Osteoblast (primary cell): ENCODE measurements at regions not wholly inside any gene's neighbourhood (a gene's known extent, or its start where the extent isn't known, plus 50 kb on each side); places are given as distances from the start of the nearest gene placed in this dataset.

ENCODE experiments used
- DNase-seq: peaks from one replicate; pipeline ENCODE4 v3.0.0; 2011; ENCODE audit warnings: low spot score, mixed read lengths; ENCODE audit not compliant: insufficient read length; ENCODE audit errors: missing footprints
- H2AFZ ChIP-seq: 2 replicates; pipeline ENCODE4 v1.6.0; 2011; ENCODE audit warnings: mild to moderate bottlenecking, low read length
- H3K27ac ChIP-seq: 2 replicates; pipeline ENCODE4 v1.5.1; 2011; ENCODE audit warnings: mild to moderate bottlenecking, low read depth, low read length, moderate library complexity
- H3K27me3 ChIP-seq: 2 replicates; pipeline ENCODE4 v1.6.0; 2012; ENCODE audit warnings: mild to moderate bottlenecking, control low read depth, inconsistent platforms, low read length, moderate library complexity; ENCODE audit not compliant: insufficient read depth
- H3K36me3 ChIP-seq: 2 replicates; pipeline ENCODE4 v1.5.1; 2011; ENCODE audit warnings: mild to moderate bottlenecking, low read length, control low read depth, moderate library complexity; ENCODE audit not compliant: insufficient read depth
- H3K4me1 ChIP-seq: 2 replicates; pipeline ENCODE4 v1.5.1; 2011; ENCODE audit warnings: mild to moderate bottlenecking, low read length, control low read depth, moderate library complexity; ENCODE audit not compliant: insufficient read depth
- H3K4me2 ChIP-seq: 2 replicates; pipeline ENCODE4 v1.6.0; 2011; ENCODE audit warnings: mild to moderate bottlenecking, low read length; ENCODE audit not compliant: insufficient read depth
- H3K4me3 ChIP-seq: fragments of 200-600 bp; sonication (generic); 3 replicates; pipeline ENCODE4 v1.5.1; 2012; ENCODE audit warnings: mild to moderate bottlenecking, low read length, inconsistent platforms; ENCODE audit not compliant: insufficient read depth
- H3K79me2 ChIP-seq: 2 replicates; pipeline ENCODE4 v1.6.0; 2012; ENCODE audit warnings: mild to moderate bottlenecking, low read length, control low read depth, inconsistent platforms; ENCODE audit not compliant: insufficient read depth
- H3K9me3 ChIP-seq: 2 replicates; pipeline ENCODE4 v1.5.1; 2011; ENCODE audit warnings: low read depth, low read length, control low read depth
- H4K20me1 ChIP-seq: 2 replicates; pipeline ENCODE4 v1.6.0; 2012; ENCODE audit warnings: mild to moderate bottlenecking, low read length, control low read depth; ENCODE audit not compliant: insufficient read depth
- CTCF ChIP-seq: IDR thresholded peaks from 2 replicates; pipeline ENCODE4 v1.5.1; 2011; ENCODE audit warnings: mild to moderate bottlenecking, low read depth, low read length, moderate library complexity; ENCODE audit errors: extremely low read depth

GRCh38 chr7:98707076-98707475 is 90.0 kb downstream of the NPTX2 start:
- H3K9me3 ChIP-seq, result no peaks in the 10 kb centered on the region
- H3K27ac ChIP-seq, result no peak overlapping the region
- H4K20me1 ChIP-seq, result no peaks in the 10 kb centered on the region
- H3K4me3 ChIP-seq, result no peak overlapping the region
- H3K4me1 ChIP-seq, result no peaks in the 10 kb centered on the region
- H3K36me3 ChIP-seq, result no peaks in the 10 kb centered on the region
- no peak overlapping the region for H2AFZ ChIP-seq
- no peaks in the 10 kb centered on the region for H3K79me2 ChIP-seq
- no peak overlapping the region for H3K4me2 ChIP-seq
- TF ChIP-seq CTCF, result no peak
- DNase-seq, result no peak
- H3K27me3 ChIP-seq, result no peaks in the 10 kb centered on the region

GRCh38 chr7:98711945-98712344 is 94.9 kb downstream of the NPTX2 start:
- no peaks in the 10 kb centered on the region for H3K27me3 ChIP-seq
- H3K4me3 ChIP-seq, result no peak overlapping the region
- no peaks in the 10 kb centered on the region for H4K20me1 ChIP-seq
- H3K36me3 ChIP-seq, result no peaks in the 10 kb centered on the region
- no peaks in the 10 kb centered on the region for H3K9me3 ChIP-seq
- no peaks in the 10 kb centered on the region for H3K79me2 ChIP-seq
- no peak overlapping the region for H2AFZ ChIP-seq
- no peak overlapping the region for H3K27ac ChIP-seq
- no peak for TF ChIP-seq CTCF
- H3K4me2 ChIP-seq, result no peak overlapping the region
- no peak for DNase-seq
- H3K4me1 ChIP-seq, result no peaks in the 10 kb centered on the region

- Histone ChIP-seq H3K4me1 (no peaks in the 10 kb centered on the region), H3K27me3 (no peaks in the 10 kb centered on the region), H3K9me3 (no peaks in the 10 kb centered on the region), H3K79me2 (no peaks in the 10 kb centered on the region), H3K4me2 (no peak overlapping the region), H4K20me1 (no peaks in the 10 kb centered on the region), H3K36me3 (no peaks in the 10 kb centered on the region), H2AFZ (no peak overlapping the region), H3K4me3 (no peak overlapping the region), H3K27ac (no peak overlapping the region)
- TF ChIP-seq CTCF, result no peak
- no peak for DNase-seq
Measured at GRCh38 chr7:98713165-98713810, 96.2 kb downstream of the NPTX2 start.

- H4K20me1 ChIP-seq, result no peaks in the 10 kb centered on the region
- H3K27me3 ChIP-seq, result peaks cover 2% of the 10 kb centered on the region
- H3K9me3 ChIP-seq, result no peaks in the 10 kb centered on the region
- H2AFZ ChIP-seq, result no peak overlapping the region
- no peak for DNase-seq
- H3K4me2 ChIP-seq, result no peak overlapping the region
- no peaks in the 10 kb centered on the region for H3K36me3 ChIP-seq
- TF ChIP-seq CTCF, result no peak
- no peaks in the 10 kb centered on the region for H3K4me1 ChIP-seq
- no peak overlapping the region for H3K4me3 ChIP-seq
- no peak overlapping the region for H3K27ac ChIP-seq
- no peaks in the 10 kb centered on the region for H3K79me2 ChIP-seq
Measured at GRCh38 chr7:98719396-98719795, 102.3 kb downstream of the NPTX2 start.
